ENCODE measurements at regions not wholly inside any gene's neighbourhood (a gene's known extent, or its start where the extent isn't known, plus 50 kb on each side); places are given as distances from the start of the nearest gene placed in this dataset.

DNA sequence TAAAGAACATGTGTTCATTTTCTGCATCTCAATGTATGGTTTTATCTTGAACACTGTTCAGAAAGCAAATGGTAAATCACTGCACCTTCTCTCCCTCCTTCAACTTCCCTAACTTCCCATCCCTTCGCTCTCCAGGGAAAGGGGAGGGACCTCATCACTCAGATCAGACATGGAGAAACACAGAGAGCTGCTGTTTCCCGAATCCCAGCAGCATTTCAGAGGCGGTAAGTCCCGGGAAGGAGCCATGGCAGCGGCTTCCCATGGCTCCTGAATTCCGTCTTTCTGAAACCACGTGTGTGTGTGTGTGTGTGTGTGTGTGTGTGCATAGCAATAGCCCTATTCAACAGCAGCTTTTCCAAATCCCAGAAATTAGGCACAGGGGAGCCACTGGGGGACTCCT, 125.4 kb upstream of the TMCC3 start:
- Histone ChIP-seq H3K9me3 (ENCODE audit: low read length) (no peaks in the 10 kb centered on the region), H3K4me1 (ENCODE audit: insufficient read depth, low read length, severe bottlenecking) (peaks cover 2% of the 10 kb centered on the region), H3K79me2 (ENCODE audit: insufficient read depth, low read length) (no peaks in the 10 kb centered on the region)

DNA sequence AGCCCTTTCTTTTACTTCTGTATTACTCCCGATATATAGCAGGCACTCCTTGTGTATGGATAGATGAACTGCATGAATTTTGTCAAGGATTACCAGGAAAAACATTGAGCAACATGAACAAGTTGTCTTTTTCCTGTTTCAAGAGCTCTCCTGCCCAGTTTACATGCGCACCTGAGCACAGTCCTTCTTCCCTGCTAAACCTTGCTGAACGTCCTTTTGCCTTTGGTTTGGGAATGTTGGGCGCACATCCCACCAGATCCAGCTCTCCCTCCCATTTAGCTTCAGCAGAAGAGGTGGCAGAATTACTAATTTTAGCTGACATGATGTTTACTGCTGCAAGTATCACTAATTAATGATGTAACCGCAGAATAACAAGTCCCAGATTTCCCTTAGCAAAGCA, 121.4 kb upstream of the TMCC3 start:
- H3K79me2 ChIP-seq (ENCODE audit: insufficient read depth, low read length) = no peaks in the 10 kb centered on the region
- H2AFZ ChIP-seq (ENCODE audit: low read length) = no peak overlapping the region
- H3K9ac ChIP-seq (ENCODE audit: low read length) = no peak overlapping the region
- H4K20me1 ChIP-seq (ENCODE audit: insufficient read depth, low read length) = no peaks in the 10 kb centered on the region
- H3K27me3 ChIP-seq (ENCODE audit: insufficient read depth, low read length) = no peaks in the 10 kb centered on the region
- no peaks in the 10 kb centered on the region for H3K36me3 ChIP-seq (ENCODE audit: insufficient read depth, low read length)
- H3F3A ChIP-seq (ENCODE audit: insufficient read depth, low read length) = no peaks in the 10 kb centered on the region
- no peak overlapping the region for H3K4me3 ChIP-seq (ENCODE audit: low read depth, low read length, poor library complexity, severe bottlenecking)
- H3K9me3 ChIP-seq (ENCODE audit: low read length) = no peaks in the 10 kb centered on the region
- no peak overlapping the region for H3K27ac ChIP-seq (ENCODE audit: low read depth, low read length, poor library complexity, severe bottlenecking)
- H3K4me2 ChIP-seq (ENCODE audit: low read length) = no peak overlapping the region
- TF ChIP-seq, protein P1, sequence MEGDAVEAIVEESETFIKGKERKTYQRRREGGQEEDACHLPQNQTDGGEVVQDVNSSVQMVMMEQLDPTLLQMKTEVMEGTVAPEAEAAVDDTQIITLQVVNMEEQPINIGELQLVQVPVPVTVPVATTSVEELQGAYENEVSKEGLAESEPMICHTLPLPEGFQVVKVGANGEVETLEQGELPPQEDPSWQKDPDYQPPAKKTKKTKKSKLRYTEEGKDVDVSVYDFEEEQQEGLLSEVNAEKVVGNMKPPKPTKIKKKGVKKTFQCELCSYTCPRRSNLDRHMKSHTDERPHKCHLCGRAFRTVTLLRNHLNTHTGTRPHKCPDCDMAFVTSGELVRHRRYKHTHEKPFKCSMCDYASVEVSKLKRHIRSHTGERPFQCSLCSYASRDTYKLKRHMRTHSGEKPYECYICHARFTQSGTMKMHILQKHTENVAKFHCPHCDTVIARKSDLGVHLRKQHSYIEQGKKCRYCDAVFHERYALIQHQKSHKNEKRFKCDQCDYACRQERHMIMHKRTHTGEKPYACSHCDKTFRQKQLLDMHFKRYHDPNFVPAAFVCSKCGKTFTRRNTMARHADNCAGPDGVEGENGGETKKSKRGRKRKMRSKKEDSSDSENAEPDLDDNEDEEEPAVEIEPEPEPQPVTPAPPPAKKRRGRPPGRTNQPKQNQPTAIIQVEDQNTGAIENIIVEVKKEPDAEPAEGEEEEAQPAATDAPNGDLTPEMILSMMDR (IDR thresholded peaks at IDR 0.05; ENCODE audit: low read length) = no peak
- TF ChIP-seq EZH2 (IDR thresholded peaks at IDR 0.05; ENCODE audit: borderline replicate concordance, low read length) = no peak
- H3K9me2 ChIP-seq (ENCODE audit: low read depth, low read length) = no peaks in the 10 kb centered on the region
- peaks cover 34% of the 10 kb centered on the region for H3K4me1 ChIP-seq (ENCODE audit: insufficient read depth, low read length, severe bottlenecking)

More for the DNA sequence above, 125.4 kb upstream of the TMCC3 start:
- H3K36me3 ChIP-seq (ENCODE audit: insufficient read depth, low read length) = no peaks in the 10 kb centered on the region
- H3K27ac ChIP-seq (ENCODE audit: low read depth, low read length, poor library complexity, severe bottlenecking) = no peak overlapping the region
- H3K4me2 ChIP-seq (ENCODE audit: low read length) = no peak overlapping the region
- no peaks in the 10 kb centered on the region for H3K9me2 ChIP-seq (ENCODE audit: low read depth, low read length)
- no peaks in the 10 kb centered on the region for H3K27me3 ChIP-seq (ENCODE audit: insufficient read depth, low read length)
- H2AFZ ChIP-seq (ENCODE audit: low read length) = no peak overlapping the region
- no peak for TF ChIP-seq EZH2 (IDR thresholded peaks at IDR 0.05; ENCODE audit: borderline replicate concordance, low read length)
- TF ChIP-seq, protein P1 (IDR thresholded peaks at IDR 0.05; ENCODE audit: low read length) = no peak
- H3K9ac ChIP-seq (ENCODE audit: low read length) = no peak overlapping the region
- H3K4me3 ChIP-seq (ENCODE audit: low read depth, low read length, poor library complexity, severe bottlenecking) = no peak overlapping the region
- H3F3A ChIP-seq (ENCODE audit: insufficient read depth, low read length) = no peaks in the 10 kb centered on the region
- no peaks in the 10 kb centered on the region for H4K20me1 ChIP-seq (ENCODE audit: insufficient read depth, low read length)

DNA sequence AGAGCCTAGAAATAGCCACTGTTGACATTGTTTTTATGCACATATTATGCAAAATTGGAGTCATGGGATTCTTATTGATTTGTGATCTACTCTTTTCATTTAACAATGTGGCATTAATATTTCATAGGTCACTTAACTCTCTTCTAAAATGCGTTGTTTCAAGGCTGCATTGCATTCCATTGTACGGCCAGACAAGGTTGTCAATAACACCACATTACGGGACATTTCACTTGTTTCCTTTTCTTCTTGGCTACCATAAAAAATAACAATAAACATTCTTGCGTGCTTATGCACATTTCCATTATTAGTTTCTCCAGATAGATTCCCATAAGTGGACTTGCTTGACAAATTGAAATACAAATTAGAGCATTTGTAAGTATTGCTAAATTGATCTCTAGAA, 120.8 kb upstream of the TMCC3 start:
- Histone ChIP-seq H3K27me3 (ENCODE audit: insufficient read depth, low read length) (no peaks in the 10 kb centered on the region), H3K9me2 (ENCODE audit: low read depth, low read length) (no peaks in the 10 kb centered on the region), H3K4me3 (ENCODE audit: low read depth, low read length, poor library complexity, severe bottlenecking) (no peak overlapping the region), H3F3A (ENCODE audit: insufficient read depth, low read length) (no peaks in the 10 kb centered on the region), H3K9me3 (ENCODE audit: low read length) (no peaks in the 10 kb centered on the region), H3K27ac (ENCODE audit: low read depth, low read length, poor library complexity, severe bottlenecking) (no peak overlapping the region), H3K36me3 (ENCODE audit: insufficient read depth, low read length) (no peaks in the 10 kb centered on the region), H3K9ac (ENCODE audit: low read length) (no peak overlapping the region), H3K4me1 (ENCODE audit: insufficient read depth, low read length, severe bottlenecking) (peaks cover 34% of the 10 kb centered on the region), H2AFZ (ENCODE audit: low read length) (no peak overlapping the region), H3K79me2 (ENCODE audit: insufficient read depth, low read length) (no peaks in the 10 kb centered on the region), H4K20me1 (ENCODE audit: insufficient read depth, low read length) (no peaks in the 10 kb centered on the region), H3K4me2 (ENCODE audit: low read length) (no peak overlapping the region)
- TF ChIP-seq, protein P1 (IDR thresholded peaks at IDR 0.05; ENCODE audit: low read length) = no peak
- TF ChIP-seq EZH2 (IDR thresholded peaks at IDR 0.05; ENCODE audit: borderline replicate concordance, low read length) = no peak
